Stimulated activated CD4-positive, alpha-beta T cell treated with anti-CD3 and anti-CD28 coated beads, Interleukin-2, amount 100 ng/mL, for 4 hours (primary cell): ENCODE measurements at regions not wholly inside any gene's neighbourhood (a gene's known extent, or its start where the extent isn't known, plus 50 kb on each side); places are given as distances from the start of the nearest gene placed in this dataset.

Experiments
- DNase-seq: peaks from one replicate; pipeline ENCODE4 v3.0.0-alpha.2; 2020; ENCODE audit warnings: low read depth

GRCh38 chr9:106528158-106528557 lies 334.8 kb upstream of the ZNF462 start:
- no peak for DNase-seq

DNA sequence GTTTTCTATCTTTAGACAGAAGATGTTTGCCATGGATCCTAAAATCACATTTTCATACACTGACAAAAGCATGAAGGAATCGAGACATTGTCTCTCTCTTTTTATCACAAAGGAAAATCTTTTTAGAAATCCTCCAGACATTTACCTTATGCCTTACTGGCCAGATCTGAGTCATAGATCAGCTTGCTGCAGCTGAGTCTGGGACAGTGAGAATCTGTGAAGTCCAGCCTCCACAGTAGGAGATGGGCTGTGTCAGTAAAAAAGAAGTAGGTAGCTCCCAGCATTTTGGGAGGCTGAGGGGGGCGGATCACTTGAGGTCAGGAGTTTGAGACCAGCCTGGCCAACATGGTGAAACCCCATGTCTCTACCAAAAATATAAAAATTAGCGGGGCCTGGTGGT lies 333.4 kb upstream of the ZNF462 start:
- no peak for DNase-seq

DNA sequence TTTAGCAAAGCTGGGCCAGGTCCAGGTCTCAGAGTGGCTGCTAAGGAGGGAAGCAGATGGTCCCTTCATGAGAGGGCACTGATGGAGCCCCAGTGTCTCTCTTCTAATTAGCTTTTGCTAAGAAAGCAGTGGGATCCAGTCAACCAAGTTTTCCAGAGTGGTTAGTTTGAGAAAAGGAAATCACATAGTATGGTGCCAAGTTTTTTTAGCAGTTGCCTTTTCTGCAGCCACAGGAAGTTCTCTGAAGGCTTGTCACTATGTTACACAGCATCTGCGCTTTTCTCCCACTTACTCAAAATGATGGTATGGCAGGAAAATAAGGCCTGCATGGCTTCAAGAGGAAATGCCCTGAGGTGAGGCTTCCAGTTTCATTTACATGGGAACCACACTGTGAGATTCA lies 331.5 kb upstream of the ZNF462 start:
- DNase-seq: no peak

DNA sequence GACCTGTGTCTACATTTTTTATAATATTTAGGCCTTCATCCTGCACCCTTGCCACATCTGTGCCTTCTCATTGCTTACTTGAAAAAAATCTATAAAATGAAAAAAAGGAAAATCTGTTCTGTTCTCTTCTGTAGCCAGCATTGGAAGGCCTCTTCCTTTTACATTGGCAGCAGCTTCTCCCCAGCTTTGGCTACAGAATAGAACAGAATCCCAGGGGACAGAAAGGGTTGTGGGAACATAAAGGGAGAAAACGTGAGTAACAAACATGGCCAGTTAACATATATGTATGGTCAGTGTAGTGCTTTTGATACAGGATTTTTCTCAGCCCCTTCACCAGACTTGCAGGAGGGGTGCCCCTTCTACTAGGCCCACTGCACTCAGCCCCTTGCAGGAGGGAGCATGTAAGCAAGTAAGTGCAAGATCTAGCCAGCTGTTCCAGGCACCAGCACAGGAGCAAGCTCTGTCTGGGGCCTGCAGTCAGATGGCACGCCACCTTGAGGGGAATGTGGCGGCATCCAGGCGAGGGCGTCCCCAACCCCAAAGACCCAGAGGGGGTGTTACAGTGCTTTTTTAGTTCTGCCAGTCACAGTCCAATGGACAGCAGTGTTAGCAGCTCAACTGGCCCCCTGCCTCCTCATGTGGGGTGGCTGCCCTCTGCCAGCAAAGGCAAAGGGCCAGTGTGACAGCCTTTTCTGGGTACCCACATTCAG lies 330.5 kb upstream of the ZNF462 start:
- no peak for DNase-seq

GRCh38 chr9:106534800-106535199 lies 328.2 kb upstream of the ZNF462 start:
- no peak for DNase-seq

GRCh38 chr9:106535439-106535838 lies 327.5 kb upstream of the ZNF462 start:
- DNase-seq: no peak

GRCh38 chr9:106557996-106558667 lies 304.8 kb upstream of the ZNF462 start:
- DNase-seq: no peak

DNA sequence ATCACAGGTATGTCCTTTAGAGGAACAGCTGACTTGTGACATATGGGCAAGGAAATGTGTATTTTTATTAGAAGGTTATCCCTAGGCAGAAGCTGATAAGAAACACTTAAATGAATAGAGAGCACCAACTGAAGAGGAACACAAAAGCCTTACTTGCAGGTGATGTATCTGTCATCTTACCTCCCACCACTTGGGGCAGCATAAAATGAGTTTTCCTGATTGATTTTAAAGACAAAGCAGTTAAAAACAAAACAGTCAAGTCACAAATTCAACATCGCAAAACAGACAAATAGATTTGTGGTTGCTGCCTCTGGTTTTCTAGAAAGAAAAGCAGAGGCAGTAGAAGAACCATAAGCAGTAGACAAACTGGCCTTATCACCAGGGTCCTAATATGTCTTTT lies 302.4 kb upstream of the ZNF462 start:
- DNase-seq: no peak

DNA sequence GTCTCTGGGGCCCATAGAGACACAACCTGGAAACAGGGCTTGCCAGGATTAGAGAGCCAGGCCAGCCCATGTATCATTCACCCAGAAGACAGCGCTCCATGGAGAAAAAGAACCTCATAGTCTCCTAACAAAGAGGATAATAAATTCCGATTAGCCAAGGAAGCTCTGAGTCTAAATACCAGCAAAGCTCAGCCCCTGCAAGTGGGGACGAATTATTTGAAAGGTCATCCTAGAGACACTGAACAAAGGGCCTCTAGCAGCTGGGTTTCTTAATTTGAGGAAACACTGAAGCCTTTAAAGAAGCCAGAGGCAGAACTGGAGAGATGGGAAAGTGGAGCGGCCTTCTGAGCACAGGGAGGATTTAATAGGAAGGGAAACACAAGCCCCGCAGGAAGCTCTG lies 287.1 kb upstream of the ZNF462 start:
- DNase-seq: no peak

- no peak for DNase-seq
These were observed 286.7 kb upstream of the ZNF462 start for GRCh38 chr9:106576232-106576760.

- DNase-seq: no peak
These were observed 285.8 kb upstream of the ZNF462 start for GRCh38 chr9:106577121-106577520.

DNA sequence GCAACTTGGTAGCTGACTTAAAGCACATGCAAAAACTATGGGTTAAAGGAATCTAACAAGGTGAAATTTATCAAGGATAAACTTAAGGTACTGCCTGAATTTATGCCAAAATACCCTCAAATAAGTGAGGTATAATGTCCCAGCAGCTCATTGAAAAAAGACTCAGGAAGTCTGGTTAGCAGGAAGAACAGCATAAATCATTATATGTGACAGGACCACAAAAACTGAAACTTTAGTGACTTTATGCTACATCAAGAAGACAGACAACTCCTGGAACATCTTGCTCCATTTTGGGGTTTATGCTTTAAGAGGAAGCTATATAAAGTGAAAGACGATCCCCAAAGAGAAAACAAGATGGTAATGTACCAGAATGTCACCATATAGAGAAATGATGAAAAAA lies 282.4 kb upstream of the ZNF462 start:
- no peak for DNase-seq

DNA sequence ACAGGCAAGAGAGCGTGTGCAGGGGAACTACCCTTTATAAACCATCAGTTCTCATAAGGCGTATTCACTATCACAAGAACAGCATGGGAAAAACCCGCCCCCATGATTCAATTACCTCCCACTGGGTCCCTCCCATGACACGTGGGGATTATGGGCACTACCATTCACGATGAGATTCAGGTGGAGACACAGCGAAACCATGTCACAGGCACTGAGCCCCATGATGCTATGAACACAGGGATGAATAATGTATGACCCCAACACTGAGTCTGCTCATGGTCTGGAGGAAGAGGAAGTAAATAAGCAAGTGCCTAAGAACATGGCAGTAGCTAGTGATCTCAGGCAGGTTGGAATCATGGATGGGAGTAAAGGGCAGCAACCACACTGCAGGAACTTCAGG lies 281.0 kb upstream of the ZNF462 start:
- no peak for DNase-seq

- no peak for DNase-seq
These were observed 279.2 kb upstream of the ZNF462 start for GRCh38 chr9:106583751-106584150.

- DNase-seq: no peak
These were observed 275.9 kb upstream of the ZNF462 start for GRCh38 chr9:106587042-106587441.

DNA sequence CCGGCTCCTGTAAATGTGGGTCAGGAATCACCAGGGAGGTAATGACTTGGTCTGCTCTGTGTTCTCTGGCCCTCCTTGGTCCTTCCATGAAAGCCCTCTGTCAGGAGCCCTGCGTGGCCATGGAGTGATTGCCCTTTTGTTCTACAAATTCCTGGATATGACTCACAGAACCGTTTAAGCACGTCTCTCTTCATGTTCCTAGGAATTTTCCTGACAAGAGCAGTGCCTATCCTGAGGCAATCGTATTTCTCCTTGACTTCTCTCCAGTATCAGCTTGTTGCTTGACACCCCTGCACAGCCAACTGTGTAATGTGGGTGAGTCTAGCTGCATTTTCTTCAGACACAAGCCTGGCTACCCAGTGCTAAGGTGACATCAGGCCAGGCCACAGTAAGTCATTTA lies 274.3 kb upstream of the ZNF462 start:
- no peak for DNase-seq

GRCh38 chr9:106590759-106591505 lies 272.0 kb upstream of the ZNF462 start:
- DNase-seq: no peak

DNA sequence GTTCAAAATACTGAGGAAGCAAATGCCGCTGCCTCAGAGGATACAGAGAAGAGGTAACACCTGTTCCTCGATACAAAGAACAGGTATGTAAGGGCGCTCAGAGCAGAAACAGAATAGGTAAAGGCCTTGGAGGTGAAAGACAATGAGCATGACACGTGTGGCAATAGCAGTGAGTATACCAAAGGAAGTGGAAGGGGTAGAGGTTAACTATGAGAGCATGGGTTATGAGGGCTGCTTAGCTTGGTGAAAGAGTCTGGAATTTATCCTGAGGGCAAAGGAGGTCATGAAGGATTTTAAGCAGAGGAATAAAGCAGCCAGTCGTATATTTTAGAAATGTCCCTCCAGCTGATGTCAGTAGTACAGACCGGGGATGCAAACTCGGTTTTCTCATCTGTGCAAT lies 269.8 kb upstream of the ZNF462 start:
- DNase-seq: no peak

DNA sequence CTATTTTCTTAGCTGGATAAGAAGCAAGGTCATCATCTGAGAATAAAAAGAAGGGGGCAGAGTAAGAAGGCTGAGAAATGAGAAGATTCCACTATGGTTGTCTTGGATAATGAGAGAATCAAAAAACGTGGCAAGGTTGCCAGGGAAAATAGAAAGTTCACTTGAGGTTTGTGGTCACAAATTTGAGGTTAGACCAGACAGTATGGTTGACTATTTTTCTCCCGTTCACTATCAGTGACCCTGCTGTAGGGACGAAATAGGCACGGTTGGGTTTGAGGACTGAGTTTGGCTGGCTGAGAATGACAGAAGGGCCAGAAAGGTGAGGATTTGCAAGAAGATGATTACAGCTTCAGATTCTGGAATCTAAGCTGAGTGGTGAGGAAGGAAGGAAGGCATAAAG lies 266.0 kb upstream of the ZNF462 start:
- no peak for DNase-seq

GRCh38 chr9:106600955-106601560 lies 261.9 kb upstream of the ZNF462 start:
- no peak for DNase-seq

- no peak for DNase-seq
These were observed 260.6 kb upstream of the ZNF462 start for GRCh38 chr9:106602344-106602743.

DNA sequence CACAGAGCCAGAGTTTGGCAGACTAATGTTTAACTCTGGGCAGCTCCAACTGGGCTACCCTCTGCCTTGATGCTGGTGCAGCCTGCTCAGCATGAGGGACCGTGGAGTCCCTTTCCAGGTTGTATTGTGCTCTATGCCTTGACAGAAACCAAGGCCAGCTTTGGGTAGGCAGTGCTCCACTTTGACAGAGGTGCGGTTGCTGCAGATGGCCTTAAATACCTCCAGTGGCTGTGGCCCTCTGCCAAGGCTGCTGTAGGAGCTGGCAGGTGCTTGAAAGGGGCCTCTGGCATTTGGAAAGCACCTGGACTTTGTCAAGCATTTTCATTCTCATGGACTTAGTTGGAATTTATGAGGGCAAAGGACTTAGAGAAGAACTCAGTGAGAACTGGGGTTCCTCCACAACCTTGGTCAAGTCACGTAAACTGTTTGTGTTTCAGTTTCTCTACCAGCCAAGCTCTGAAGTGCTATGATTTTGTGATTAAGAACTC lies 249.7 kb upstream of the ZNF462 start:
- no peak for DNase-seq
